ENCODE measurements at regions not wholly inside any gene's neighbourhood (a gene's known extent, or its start where the extent isn't known, plus 50 kb on each side); places are given as distances from the start of the nearest gene placed in this dataset.

DNA sequence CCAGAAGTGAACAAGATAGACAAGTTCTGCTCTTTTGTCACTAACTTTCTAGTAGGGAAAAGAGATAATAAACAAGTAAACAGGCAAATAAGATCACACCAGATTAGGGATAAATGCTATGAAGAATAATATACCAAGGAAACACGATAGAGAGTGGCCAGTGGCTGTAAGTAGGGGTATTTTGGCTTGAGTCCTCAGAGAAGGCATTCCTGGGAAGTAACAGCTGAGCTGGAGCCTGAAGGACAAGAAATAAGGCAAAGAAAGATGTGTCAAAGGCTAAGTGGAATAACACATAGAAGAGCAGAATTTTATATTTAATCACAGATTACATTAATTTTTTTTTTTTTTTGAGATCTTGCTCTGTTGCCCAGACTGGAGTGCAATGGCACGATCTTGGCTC lies 366.2 kb downstream of the ZIC1 start:
- no peak overlapping the region for H3K4me3 ChIP-seq
- no peaks in the 10 kb centered on the region for H3K27me3 ChIP-seq
- H3K9me3 ChIP-seq = no peaks in the 10 kb centered on the region
- H3K36me3 ChIP-seq = no peaks in the 10 kb centered on the region
- no peak for DNase-seq (ENCODE audit: extremely low spot score in 2 of 2)
- no peaks in the 10 kb centered on the region for H3K4me1 ChIP-seq
- TF ChIP-seq POLR2AphosphoS5 (IDR thresholded peaks at IDR 0.05; ENCODE audit: insufficient read depth in 1 of 2, low read depth in 1 of 2) = no peak
- TF ChIP-seq POLR2A (IDR thresholded peaks at IDR 0.05) = no peak
- no peak for TF ChIP-seq CTCF (IDR thresholded peaks at IDR 0.05)
- intact Hi-C loops (cut with DNase I) = no loop called here
- no peak overlapping the region for H3K27ac ChIP-seq

DNA sequence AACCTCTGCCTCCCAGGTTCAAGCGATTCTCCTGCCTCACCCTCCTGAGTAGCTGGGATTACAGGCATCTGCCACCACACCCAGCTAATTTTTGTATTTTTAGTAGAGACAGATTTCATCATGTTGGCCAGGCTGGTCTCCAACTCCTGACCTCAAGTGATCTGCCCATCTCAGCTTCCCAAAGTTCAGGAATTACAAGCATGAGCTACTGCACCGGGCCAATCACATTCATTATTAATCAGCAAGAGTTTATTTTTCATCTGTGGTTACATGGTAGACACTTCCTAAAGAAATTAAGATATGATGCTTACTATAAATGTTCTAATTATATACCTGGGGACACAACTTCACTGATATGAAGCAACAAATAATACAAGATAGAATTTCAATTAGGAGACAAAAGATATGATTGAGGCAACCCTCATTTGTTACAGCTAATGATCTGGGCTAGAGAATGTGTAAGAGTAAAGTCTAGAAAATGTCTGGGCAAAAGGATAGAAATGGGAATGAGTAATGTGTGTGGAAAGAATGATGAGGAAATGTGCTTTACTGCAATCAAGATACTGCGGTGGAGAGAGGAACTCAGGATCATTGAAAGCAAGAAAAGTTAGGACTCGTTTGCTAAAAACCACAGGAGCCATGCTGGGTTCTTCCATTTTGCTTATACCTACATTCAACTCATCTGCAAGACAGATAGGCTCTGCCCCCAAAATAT lies 366.8 kb downstream of the ZIC1 start:
- DNase-seq (ENCODE audit: extremely low spot score in 2 of 2) = no peak
- intact Hi-C loops (cut with DNase I) = no loop called here
- Histone ChIP-seq H3K9me3 (no peaks in the 10 kb centered on the region), H3K4me3 (no peak overlapping the region), H3K4me1 (no peaks in the 10 kb centered on the region), H3K27ac (no peak overlapping the region), H3K27me3 (no peaks in the 10 kb centered on the region), H3K36me3 (no peaks in the 10 kb centered on the region)
- TF ChIP-seq POLR2A (IDR thresholded peaks at IDR 0.05) (no peak), POLR2AphosphoS5 (IDR thresholded peaks at IDR 0.05; ENCODE audit: insufficient read depth in 1 of 2, low read depth in 1 of 2) (no peak), CTCF (IDR thresholded peaks at IDR 0.05) (no peak)

GRCh38 chr3:147793841-147794240 lies 384.7 kb downstream of the ZIC1 start:
- TF ChIP-seq CTCF (IDR thresholded peaks at IDR 0.05) (no peak), POLR2A (IDR thresholded peaks at IDR 0.05) (no peak), POLR2AphosphoS5 (IDR thresholded peaks at IDR 0.05; ENCODE audit: insufficient read depth in 1 of 2, low read depth in 1 of 2) (no peak)
- Histone ChIP-seq H3K9me3 (no peaks in the 10 kb centered on the region), H3K27me3 (no peaks in the 10 kb centered on the region), H3K36me3 (no peaks in the 10 kb centered on the region), H3K4me1 (no peaks in the 10 kb centered on the region), H3K4me3 (no peak overlapping the region), H3K27ac (no peak overlapping the region)
- intact Hi-C loops (cut with DNase I) = no loop called here
- DNase-seq (ENCODE audit: extremely low spot score in 2 of 2) = no peak

GRCh38 chr3:147794596-147794995 lies 385.4 kb downstream of the ZIC1 start:
- Histone ChIP-seq H3K27ac (no peak overlapping the region), H3K27me3 (no peaks in the 10 kb centered on the region), H3K9me3 (no peaks in the 10 kb centered on the region), H3K4me1 (no peaks in the 10 kb centered on the region), H3K4me3 (no peak overlapping the region), H3K36me3 (no peaks in the 10 kb centered on the region)
- intact Hi-C loops (cut with DNase I) = no loop called here
- TF ChIP-seq POLR2A (IDR thresholded peaks at IDR 0.05) (no peak), POLR2AphosphoS5 (IDR thresholded peaks at IDR 0.05; ENCODE audit: insufficient read depth in 1 of 2, low read depth in 1 of 2) (no peak)
- no peak for DNase-seq (ENCODE audit: extremely low spot score in 2 of 2)

DNA sequence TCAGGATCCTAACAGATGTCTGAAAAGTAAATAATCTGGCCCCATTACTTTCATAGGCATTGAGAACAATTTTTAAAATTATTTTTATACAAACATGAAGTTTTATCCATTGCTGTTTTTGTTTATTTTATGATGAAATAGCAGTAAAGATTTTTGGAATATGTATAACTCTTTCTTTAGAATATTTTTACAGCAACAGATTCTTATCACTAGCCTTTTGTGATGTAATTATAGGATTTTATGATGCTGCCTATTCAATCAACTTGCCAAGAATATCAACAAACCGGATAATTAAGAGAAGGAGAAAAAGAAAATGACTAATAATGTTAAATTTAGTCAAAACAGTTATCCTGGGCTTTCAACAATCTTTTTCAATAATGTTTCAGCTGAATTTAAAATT lies 386.3 kb downstream of the ZIC1 start:
- no peak for DNase-seq (ENCODE audit: extremely low spot score in 2 of 2)
- TF ChIP-seq CTCF (IDR thresholded peaks at IDR 0.05) (no peak), POLR2AphosphoS5 (IDR thresholded peaks at IDR 0.05; ENCODE audit: insufficient read depth in 1 of 2, low read depth in 1 of 2) (no peak), POLR2A (IDR thresholded peaks at IDR 0.05) (no peak)
- H3K4me1 ChIP-seq = no peaks in the 10 kb centered on the region
- intact Hi-C loops (cut with DNase I) = no loop called here
- no peak overlapping the region for H3K4me3 ChIP-seq
- H3K27ac ChIP-seq = no peak overlapping the region
- H3K27me3 ChIP-seq = no peaks in the 10 kb centered on the region
- no peaks in the 10 kb centered on the region for H3K9me3 ChIP-seq
- H3K36me3 ChIP-seq = no peaks in the 10 kb centered on the region
